Liver (tissue), 3 donors: ENCODE measurements at regions not wholly inside any gene's neighbourhood (a gene's known extent, or its start where the extent isn't known, plus 50 kb on each side); places are given as distances from the start of the nearest gene placed in this dataset.

Experiments used
- CTCF ChIP-seq: fragments of 150-350 bp; IDR thresholded peaks from 2 replicates; pipeline ENCODE4 v1.5.1; 2017; ENCODE audit warnings: improper control_type of control experiment, low read depth, low read length; ENCODE audit not compliant: missing input control
- EGR1 ChIP-seq, 2 donors: IDR thresholded peaks; 2 replicates each; pipeline ENCODE4 v1.6.1; 2016 to 2018; ENCODE audit warnings: antibody characterized with exemption in 2 of 2, low read depth in 2 of 2
- FOXA1 ChIP-seq: IDR thresholded peaks from 2 replicates; pipeline ENCODE4 v1.6.1; 2016; ENCODE audit warnings: antibody characterized with exemption
- GABPA ChIP-seq, 2 donors: IDR thresholded peaks in 1 of 2; conservative IDR thresholded peaks in 1 of 2; 2 replicates each; pipeline ENCODE4 v1.6.1; 2016; ENCODE audit warnings: antibody characterized with exemption in 2 of 2, mild to moderate bottlenecking in 1 of 2, moderate library complexity in 1 of 2
- JUND ChIP-seq, 2 donors: IDR thresholded peaks; 2 replicates each; pipeline ENCODE4 v1.6.1; 2016; ENCODE audit warnings: antibody characterized with exemption in 2 of 2
- MAX ChIP-seq: IDR thresholded peaks from 2 replicates; pipeline ENCODE4 v1.6.1; 2016; ENCODE audit warnings: antibody characterized with exemption
- NR2F2 ChIP-seq: IDR thresholded peaks from 2 replicates; pipeline ENCODE4 v1.6.1; 2016; ENCODE audit warnings: antibody characterized with exemption
- RAD21 ChIP-seq, 2 donors: IDR thresholded peaks; 2 replicates each; pipeline ENCODE4 v1.6.1; 2016; ENCODE audit warnings: antibody characterized with exemption in 2 of 2, mild to moderate bottlenecking in 2 of 2
- REST ChIP-seq: IDR thresholded peaks from 2 replicates; pipeline ENCODE4 v1.6.1; 2016; ENCODE audit warnings: antibody characterized with exemption, mild to moderate bottlenecking
- SP1 ChIP-seq: IDR thresholded peaks from 2 replicates; pipeline ENCODE4 v1.6.1; 2018; ENCODE audit warnings: antibody characterized with exemption, mild to moderate bottlenecking
- TAF1 ChIP-seq: conservative IDR thresholded peaks from 2 replicates; pipeline ENCODE4 v1.6.1; 2016; ENCODE audit warnings: antibody characterized with exemption, mild to moderate bottlenecking
- YY1 ChIP-seq: IDR thresholded peaks from 2 replicates; pipeline ENCODE4 v1.6.1; 2016; ENCODE audit warnings: antibody characterized with exemption, mild to moderate bottlenecking
- ZBTB33 ChIP-seq: IDR thresholded peaks from 2 replicates; pipeline ENCODE4 v1.6.1; 2016; ENCODE audit warnings: antibody characterized with exemption
- donor health status: healthy.
- donor health status: healthy.

- TF ChIP-seq CTCF (no peak), MAX (no peak), FOXA1 (no peak), NR2F2 (no peak), EGR1 (IDR thresholded peaks at IDR 0.05; ENCODE audit: low read depth in 2 of 2) (no peak), JUND (IDR thresholded peaks at IDR 0.05) (no peak), ZBTB33 (no peak), SP1 (no peak), RAD21 (IDR thresholded peaks at IDR 0.05) (no peak), TAF1 (no peak), GABPA (IDR thresholded peaks at IDR 0.05 in 1 of 2, conservative IDR thresholded peaks at IDR 0.05 in 1 of 2) (no peak), YY1 (no peak), REST (no peak)
Observed at GRCh38 chr15:31925541-31925940, 104.8 kb upstream of the CHRNA7 start.
